Panc1 (cell line): ENCODE measurements at regions not wholly inside any gene's neighbourhood (a gene's known extent, or its start where the extent isn't known, plus 50 kb on each side); places are given as distances from the start of the nearest gene placed in this dataset.

Source experiments
- ATAC-seq: fragments of 200-7000 bp; cut with Tn5 transposase; 2 replicates; pipeline ENCODE4 v1.9.1; 2020; ENCODE audit warnings: mild to moderate bottlenecking, moderate library complexity
- BruUV-seq: library from RNA; stranded (reverse); fragments of 400-500 nt; replicated peaks from 2 replicates; lab custom pipeline; 2021; lab: Mats Ljungman, UMichigan
- CTCF ChIA-PET: fragments of 300-600 bp; sonication (Branson Sonifier 250); formaldehyde crosslinking; loops from one replicate; lab custom pipeline; 2022; ENCODE audit warnings: antibody characterized with exemption; lab: Charles Lee
- POLR2A ChIA-PET: fragments of 300-600 bp; sonication (Branson Sonifier 250); formaldehyde crosslinking; loops from one replicate; lab custom pipeline; 2022; ENCODE audit warnings: antibody characterized with exemption; lab: Charles Lee
- DNase-seq: peaks from one replicate; pipeline ENCODE4 v3.0.0-alpha.2; 2010; ENCODE audit warnings: low read depth, low spot score
- H3K27ac ChIP-seq: 2 replicates; pipeline ENCODE4 v1.5.1; 2011; ENCODE audit warnings: mild to moderate bottlenecking, low read length, inconsistent platforms
- H3K27me3 ChIP-seq: fragments of 200-500 bp; sonication (Bioruptor generic); 2 replicates; pipeline ENCODE4 v1.6.0; 2014; ENCODE audit warnings: low read length, inconsistent platforms; ENCODE audit not compliant: control insufficient read depth, insufficient read depth
- H3K36me3 ChIP-seq: fragments of 200-500 bp; sonication (Bioruptor generic); 2 replicates; pipeline ENCODE4 v1.5.1; 2014; ENCODE audit warnings: inconsistent platforms, mild to moderate bottlenecking, low read length, moderate library complexity; ENCODE audit not compliant: control insufficient read depth, insufficient read depth
- H3K4me1 ChIP-seq: 2 replicates; pipeline ENCODE4 v1.5.1; 2011; ENCODE audit warnings: inconsistent platforms, mild to moderate bottlenecking, low read length, moderate library complexity; ENCODE audit not compliant: control insufficient read depth, insufficient read depth
- H3K4me3 ChIP-seq, 2 experiments: 2 replicates each; pipeline ENCODE4 v1.5.1; 2011 to 2012; ENCODE audit warnings: low read depth in 2 of 2, low read length in 2 of 2, mild to moderate bottlenecking in 2 of 2, inconsistent platforms in 1 of 2, moderate library complexity in 1 of 2
- H3K9me3 ChIP-seq: fragments of 200-500 bp; sonication (Bioruptor generic); 2 replicates; pipeline ENCODE4 v1.5.1; 2014; ENCODE audit warnings: low read depth, mild to moderate bottlenecking, inconsistent platforms, low read length, moderate library complexity; ENCODE audit not compliant: control insufficient read depth, insufficient read depth
- POLR2AphosphoS5 ChIP-seq: IDR thresholded peaks from 2 replicates; pipeline ENCODE4 v1.6.1; 2012; ENCODE audit warnings: mild to moderate bottlenecking, low read depth, low read length, moderate library complexity
- REST ChIP-seq, 2 experiments: IDR thresholded peaks; 2 replicates each; pipeline ENCODE4 v1.6.1; 2011 to 2012; ENCODE audit warnings: low read depth in 2 of 2, control low read depth in 1 of 2, low read length in 1 of 2, mild to moderate bottlenecking in 1 of 2, moderate library complexity in 1 of 2; ENCODE audit not compliant: insufficient read depth in 1 of 2
- SIN3A ChIP-seq: IDR thresholded peaks from 2 replicates; pipeline ENCODE4 v1.6.1; 2012; ENCODE audit warnings: low read depth, mild to moderate bottlenecking, low read length, moderate library complexity, borderline replicate concordance; ENCODE audit not compliant: insufficient read depth
- TCF7L2 ChIP-seq: IDR thresholded peaks from 2 replicates; pipeline ENCODE4 v1.6.1; 2011; ENCODE audit warnings: mild to moderate bottlenecking, low read depth, low read length, inconsistent platforms
- in situ Hi-C: cut with HindIII; loops from 2 replicates; pipeline ENCODE4 v1.10.0; 2016; ENCODE audit warnings: low sequenced_read_pairs, low pct_unique_long_range_greater_than_20kb
- intact Hi-C: fragments of 100-400 bp; cut with micrococcal nuclease; formaldehyde crosslinking; loops from one replicate; pipeline ENCODE4 v1.10.0; 2022; ENCODE audit not compliant: unreplicated experiment
- TF ChIP-seq, protein P1 (sequence below): fragments of 450-650 bp; IDR thresholded peaks from 2 replicates; pipeline ENCODE4 v1.5.1; 2017; ENCODE audit warnings: mild to moderate bottlenecking

GRCh38 chr5:161165998-161166660, 314.1 kb upstream of the ATP10B start:
- CTCF ChIA-PET = no interaction called here
- POLR2A ChIA-PET = no interaction called here
- no peak for DNase-seq

DNA sequence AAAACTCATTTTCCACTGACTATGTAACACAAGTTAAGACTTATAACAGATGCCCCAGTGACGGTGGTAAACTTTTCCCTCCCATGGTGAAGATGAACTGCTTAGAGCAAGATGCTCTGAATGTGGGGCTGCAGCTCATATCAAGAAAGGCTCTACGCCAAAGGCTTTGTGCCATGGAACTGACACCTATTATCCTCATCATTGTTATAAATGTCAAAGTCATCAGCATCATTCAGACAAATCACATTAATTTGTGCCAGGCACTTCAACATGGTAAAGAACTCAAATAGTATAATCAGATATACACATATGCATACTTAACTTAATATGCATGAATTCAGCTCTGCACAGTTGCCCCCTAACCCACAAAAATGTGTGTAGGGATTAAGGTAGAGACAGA, 305.9 kb upstream of the ATP10B start:
- Histone ChIP-seq H3K36me3 (no peaks in the 10 kb centered on the region), H3K27ac (no peak overlapping the region), H3K27me3 (no peaks in the 10 kb centered on the region), H3K9me3 (no peaks in the 10 kb centered on the region), H3K4me3 (no peak overlapping the region), H3K4me1 (no peaks in the 10 kb centered on the region)
- CTCF ChIA-PET = no interaction called here
- no peak for TF ChIP-seq TCF7L2
- intact Hi-C loops (no loop called here), in situ Hi-C loops (no loop called here)
- no TSS peak for BruUV-seq
- POLR2A ChIA-PET = interaction anchor here (0.5 kb wide), 1 partner anchor 9 kb away, joined by 5 read pairs; no protein-coding TSS in a partner anchor
- no peak for ATAC-seq
- no peak for DNase-seq

More at GRCh38 chr5:161165998-161166660, 314.1 kb upstream of the ATP10B start:
- TF ChIP-seq SIN3A = no peak
- TF ChIP-seq POLR2AphosphoS5 = no peak
- no peak for TF ChIP-seq REST (IDR thresholded peaks at IDR 0.05; ENCODE audit: insufficient read depth in 1 of 2, low read depth in 2 of 2, low read length in 1 of 2)
- no peak for TF ChIP-seq TCF7L2
- TF ChIP-seq, protein P1, sequence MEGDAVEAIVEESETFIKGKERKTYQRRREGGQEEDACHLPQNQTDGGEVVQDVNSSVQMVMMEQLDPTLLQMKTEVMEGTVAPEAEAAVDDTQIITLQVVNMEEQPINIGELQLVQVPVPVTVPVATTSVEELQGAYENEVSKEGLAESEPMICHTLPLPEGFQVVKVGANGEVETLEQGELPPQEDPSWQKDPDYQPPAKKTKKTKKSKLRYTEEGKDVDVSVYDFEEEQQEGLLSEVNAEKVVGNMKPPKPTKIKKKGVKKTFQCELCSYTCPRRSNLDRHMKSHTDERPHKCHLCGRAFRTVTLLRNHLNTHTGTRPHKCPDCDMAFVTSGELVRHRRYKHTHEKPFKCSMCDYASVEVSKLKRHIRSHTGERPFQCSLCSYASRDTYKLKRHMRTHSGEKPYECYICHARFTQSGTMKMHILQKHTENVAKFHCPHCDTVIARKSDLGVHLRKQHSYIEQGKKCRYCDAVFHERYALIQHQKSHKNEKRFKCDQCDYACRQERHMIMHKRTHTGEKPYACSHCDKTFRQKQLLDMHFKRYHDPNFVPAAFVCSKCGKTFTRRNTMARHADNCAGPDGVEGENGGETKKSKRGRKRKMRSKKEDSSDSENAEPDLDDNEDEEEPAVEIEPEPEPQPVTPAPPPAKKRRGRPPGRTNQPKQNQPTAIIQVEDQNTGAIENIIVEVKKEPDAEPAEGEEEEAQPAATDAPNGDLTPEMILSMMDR = no peak
- H3K36me3 ChIP-seq = no peaks in the 10 kb centered on the region
- no peaks in the 10 kb centered on the region for H3K27me3 ChIP-seq
- H3K27ac ChIP-seq = no peak overlapping the region
- intact Hi-C loops = no loop called here
- no peaks in the 10 kb centered on the region for H3K9me3 ChIP-seq
- in situ Hi-C loops = no loop called here
- H3K4me3 ChIP-seq = no peak overlapping the region
- H3K4me1 ChIP-seq = no peaks in the 10 kb centered on the region
- ATAC-seq = no peak
- BruUV-seq = no TSS peak

GRCh38 chr5:161155451-161155850, 303.4 kb upstream of the ATP10B start:
- intact Hi-C loops = no loop called here
- CTCF ChIA-PET = no interaction called here
- Histone ChIP-seq H3K4me3 (no peak overlapping the region), H3K4me1 (no peaks in the 10 kb centered on the region), H3K27ac (no peak overlapping the region), H3K9me3 (no peaks in the 10 kb centered on the region), H3K36me3 (no peaks in the 10 kb centered on the region), H3K27me3 (no peaks in the 10 kb centered on the region)
- no peak for TF ChIP-seq SIN3A
- TF ChIP-seq POLR2AphosphoS5 = no peak
- TF ChIP-seq TCF7L2 = no peak
- TF ChIP-seq REST (IDR thresholded peaks at IDR 0.05; ENCODE audit: insufficient read depth in 1 of 2, low read depth in 2 of 2, low read length in 1 of 2) = no peak
- TF ChIP-seq, protein P1 = no peak
- no peak for ATAC-seq
- no peak for DNase-seq
- BruUV-seq = no TSS peak
- POLR2A ChIA-PET = no interaction called here
- in situ Hi-C loops = no loop called here
